ENCODE measurements at regions not wholly inside any gene's neighbourhood (a gene's known extent, or its start where the extent isn't known, plus 50 kb on each side); places are given as distances from the start of the nearest gene placed in this dataset.
A peak's percentile ranks its signal among the peaks of the same experiment; 100 is the strongest.

DNA sequence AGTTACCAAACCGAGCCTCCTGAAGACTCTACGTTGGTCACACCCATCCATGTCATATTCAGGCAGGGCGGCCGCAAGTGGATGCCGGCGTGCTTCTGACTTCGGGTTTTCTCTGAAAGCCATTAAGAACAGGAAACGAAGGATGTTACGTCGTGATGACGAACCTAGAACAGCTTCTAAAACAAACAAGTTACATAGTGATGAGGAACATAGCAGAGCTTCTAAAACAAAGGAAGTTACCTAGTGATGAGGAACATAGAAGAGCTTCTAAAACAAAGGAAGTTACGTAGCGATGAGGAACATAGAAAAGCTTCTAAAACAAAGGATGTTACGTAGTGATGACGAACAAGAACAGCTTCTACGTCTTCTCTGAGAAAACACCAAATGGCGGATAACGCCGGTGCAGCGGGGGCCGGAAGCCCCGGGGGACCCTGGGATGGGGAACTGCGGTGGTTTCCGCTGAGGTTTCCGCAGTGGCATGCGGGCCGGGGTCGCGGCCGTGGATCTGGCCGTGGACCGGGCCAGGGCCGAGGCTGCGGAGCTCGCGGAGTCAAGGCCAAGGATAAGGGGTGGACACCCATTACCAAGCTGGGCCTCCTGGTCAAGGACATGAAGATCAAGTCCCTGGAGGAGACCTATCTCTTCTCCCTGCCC lies 141.1 kb downstream of the SOCS6 start:
- no peak for DNase-seq

DNA sequence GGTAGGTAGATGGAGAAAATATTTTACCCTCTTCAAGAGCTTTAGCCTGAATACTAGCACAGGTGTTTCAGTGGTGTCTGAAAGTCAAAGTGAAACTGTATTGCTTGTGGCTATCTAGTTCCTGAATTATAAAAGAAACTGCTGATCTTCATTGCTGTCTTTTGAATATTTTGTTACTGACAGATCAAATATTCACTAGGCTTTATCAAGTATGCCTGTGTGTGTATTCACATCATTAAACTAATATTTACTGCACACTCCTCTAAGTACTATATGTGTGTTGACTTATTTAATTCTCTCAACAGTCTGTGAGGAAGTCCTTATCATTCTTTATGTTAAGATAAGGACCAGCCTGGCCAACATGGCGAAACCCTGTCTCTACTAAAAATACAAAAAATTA lies 139.6 kb downstream of the SOCS6 start:
- no peak for DNase-seq

DNA sequence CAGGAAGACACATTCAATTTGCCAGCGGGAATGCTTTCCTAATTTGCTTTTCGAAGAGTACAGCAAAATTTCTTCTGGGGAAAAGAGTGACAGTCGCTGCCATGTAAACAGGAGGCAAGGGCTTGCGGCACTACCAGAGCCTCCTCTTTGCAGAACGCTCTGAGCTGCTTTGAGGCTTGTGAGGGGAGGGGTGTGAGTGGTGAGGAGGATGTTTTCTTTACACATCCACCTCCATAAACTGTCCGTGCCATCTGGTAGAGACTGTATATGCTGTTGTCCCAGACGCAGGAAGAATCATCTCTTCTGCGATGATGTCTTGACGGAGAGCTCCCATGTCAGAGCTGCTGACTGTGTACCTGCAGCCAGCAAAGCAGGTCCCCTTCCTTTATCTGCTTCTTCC lies 138.0 kb downstream of the SOCS6 start:
- no peak for DNase-seq

DNA sequence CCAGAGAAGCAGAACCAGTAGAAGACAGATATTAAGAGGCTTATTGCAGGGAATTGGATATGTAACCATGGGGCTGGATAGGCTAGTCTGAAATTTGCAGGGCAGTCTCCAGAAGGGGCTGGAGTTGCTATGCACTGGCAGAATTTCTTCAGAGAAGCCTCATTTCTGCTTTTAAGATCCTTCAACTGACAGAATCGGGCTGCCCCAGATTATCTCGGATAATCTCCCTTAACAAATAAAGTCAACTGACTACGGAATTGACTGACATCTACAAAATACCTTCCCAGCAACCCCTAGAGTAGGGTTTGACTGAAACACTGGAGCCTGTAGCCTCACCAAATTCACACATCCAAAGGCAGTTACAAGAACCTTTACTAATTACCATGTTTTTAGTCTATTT lies 136.4 kb downstream of the SOCS6 start:
- no peak for DNase-seq

DNA sequence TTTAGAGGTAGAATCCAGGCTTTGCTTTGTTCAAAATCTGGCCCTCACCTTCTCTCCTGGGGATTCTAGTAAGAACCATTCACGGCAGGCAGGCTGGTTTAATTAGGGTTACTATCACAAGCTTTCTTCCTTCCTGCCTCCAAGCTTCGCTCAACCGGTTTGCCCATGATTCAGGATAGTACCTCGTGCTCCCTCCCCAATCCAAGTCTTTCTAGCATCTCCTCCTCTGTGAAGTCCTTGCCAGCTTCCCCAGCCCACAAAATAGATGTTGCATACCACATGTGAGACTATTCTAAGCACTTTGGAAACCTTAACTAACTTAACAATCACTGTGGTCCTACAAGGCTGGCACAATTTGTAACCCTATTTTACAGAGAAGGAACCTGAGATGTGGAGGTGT lies 135.1 kb downstream of the SOCS6 start:
- no peak for DNase-seq

DNA sequence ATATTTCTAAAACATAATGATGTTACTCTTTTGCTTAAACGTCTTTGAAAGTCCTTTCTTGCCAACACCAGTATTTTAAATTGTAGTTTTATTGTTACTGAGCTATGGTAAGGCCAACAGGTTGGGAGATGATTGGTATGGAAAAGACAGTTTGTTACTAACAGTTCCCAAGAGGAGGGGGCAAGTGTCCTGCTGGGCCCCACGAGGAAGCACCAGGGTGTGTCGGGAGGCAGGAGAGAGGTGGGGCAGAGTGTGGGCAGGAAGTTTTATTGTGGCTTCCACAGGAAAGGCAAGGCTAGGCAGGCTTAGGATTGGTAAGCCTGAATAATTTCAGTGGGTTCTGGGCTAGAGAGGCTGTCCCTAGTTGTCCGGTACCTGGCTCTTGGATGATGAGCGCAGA lies 134.3 kb downstream of the SOCS6 start:
- DNase-seq, result no peak

DNA sequence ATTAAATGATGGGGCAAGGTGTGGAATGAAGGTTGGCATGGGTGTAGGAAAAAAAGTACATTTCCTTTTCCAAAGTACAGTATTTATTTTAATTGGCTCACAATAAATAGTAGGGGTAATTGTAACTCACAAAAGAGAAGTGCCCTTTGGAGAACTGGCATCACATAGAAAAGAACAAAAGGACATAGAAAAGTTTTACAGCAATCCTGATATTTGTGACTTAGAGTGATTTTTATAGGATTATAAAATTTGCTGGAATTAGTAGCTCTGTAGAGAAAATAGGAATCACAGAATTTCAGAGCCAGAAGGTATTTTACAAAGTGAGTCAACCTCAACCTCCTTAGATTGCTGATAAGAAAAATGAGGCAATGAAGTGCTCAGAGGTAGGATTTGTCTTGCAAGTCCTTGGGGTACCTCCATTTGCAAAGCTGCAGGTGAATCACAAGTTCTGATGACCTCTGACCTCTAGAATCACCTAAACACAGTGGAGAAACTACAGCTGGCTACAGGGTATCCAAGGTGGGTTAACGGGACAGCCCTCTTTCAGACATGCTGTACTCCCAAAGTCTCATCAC lies 133.6 kb downstream of the SOCS6 start:
- DNase-seq, result no peak

DNA sequence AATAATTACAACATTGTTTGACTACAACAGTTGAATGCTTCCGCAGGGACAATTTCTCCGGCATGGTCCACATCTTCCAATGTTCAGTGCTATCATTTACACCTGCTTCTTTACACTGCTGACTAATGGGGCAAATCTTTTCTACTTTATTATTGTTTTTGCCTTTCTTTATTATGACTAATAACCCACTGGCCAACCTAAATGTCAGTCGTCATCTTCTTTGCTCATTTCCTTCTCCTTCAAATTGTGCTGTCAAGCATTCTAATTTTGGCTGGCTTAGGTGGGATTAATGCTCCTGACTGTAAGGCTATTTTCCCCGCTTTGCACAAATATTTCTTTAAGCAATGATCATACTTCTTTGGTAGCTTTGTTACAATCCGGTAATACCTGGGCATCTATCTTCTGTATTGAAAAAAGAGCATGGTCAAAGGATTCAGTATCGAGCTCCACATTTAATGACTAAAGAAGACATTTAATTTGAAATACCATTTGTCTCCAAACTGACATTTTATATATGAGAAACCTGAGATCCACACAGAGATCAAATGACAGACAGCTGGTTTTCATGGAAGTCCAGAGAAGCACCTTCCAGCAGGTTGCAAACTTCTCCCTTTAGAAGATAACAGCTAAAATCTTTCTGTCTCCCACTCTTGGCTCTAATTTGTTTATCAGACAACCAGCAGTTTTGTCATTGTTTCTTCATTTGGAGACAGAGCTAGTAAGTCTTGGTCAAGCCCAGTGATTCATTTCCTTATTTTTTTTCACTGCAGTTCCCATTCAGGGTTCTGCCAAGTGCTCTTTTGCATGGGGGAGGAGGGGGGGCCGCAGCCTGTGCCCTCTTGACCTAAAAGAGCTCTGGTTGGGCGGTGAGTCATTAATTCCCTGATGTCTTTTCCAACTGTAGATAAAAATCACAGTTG lies 132.9 kb downstream of the SOCS6 start:
- DNase-seq, result peak; percentile 40

DNA sequence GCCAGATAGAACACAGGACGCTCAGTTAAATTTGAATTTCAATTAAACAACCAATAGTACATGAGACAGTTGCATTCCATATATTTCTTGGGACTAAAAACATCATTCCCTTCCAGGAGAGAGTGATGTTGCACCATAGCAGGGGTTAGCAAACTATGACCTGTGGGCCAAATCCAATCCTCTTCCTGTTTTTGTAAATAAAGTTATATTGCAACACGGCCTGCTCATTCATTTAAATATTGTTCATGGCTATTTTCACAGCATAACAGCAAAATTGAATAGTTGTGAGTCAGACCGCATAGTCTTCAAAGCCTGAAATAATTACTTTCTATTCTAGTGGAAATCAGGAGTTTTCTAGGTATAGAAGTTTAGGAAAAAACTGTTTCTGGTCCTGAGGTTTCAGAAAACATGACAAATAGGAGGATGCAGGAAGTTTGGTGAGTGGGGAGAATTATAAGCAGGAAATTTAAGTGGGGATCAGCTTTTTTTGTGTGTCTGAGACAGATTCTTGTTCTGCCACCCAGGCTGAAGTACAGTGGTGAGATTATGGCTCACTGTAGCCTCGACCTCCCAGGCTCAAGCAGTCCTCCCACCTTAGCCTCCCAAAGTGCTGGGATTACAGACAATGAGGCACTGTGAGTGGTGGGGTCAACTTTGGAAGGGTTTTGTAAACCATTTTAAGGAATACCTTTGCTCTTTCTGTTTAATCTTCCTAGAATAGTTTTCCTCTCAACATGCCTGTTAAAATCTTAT lies 131.5 kb downstream of the SOCS6 start:
- no peak for DNase-seq

DNA sequence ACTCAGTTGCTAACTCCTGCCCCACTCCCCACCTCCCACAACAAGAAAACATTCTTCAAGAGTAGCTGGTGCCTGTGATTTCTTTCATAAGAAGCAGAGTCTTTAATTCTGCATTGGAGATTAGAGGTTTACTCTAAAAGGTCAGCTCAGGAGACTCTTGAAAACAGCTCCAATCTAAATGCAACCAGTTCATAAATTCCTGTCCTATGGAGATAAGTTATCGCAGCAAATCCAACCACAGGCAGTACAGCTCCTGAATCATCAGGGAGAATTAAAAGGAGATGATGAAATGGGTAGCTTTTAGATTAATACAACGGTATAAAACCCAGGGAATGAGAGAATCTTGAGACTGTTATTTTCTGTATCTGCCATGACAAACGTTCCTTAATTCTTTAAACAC lies 130.7 kb downstream of the SOCS6 start:
- DNase-seq, result no peak

DNA sequence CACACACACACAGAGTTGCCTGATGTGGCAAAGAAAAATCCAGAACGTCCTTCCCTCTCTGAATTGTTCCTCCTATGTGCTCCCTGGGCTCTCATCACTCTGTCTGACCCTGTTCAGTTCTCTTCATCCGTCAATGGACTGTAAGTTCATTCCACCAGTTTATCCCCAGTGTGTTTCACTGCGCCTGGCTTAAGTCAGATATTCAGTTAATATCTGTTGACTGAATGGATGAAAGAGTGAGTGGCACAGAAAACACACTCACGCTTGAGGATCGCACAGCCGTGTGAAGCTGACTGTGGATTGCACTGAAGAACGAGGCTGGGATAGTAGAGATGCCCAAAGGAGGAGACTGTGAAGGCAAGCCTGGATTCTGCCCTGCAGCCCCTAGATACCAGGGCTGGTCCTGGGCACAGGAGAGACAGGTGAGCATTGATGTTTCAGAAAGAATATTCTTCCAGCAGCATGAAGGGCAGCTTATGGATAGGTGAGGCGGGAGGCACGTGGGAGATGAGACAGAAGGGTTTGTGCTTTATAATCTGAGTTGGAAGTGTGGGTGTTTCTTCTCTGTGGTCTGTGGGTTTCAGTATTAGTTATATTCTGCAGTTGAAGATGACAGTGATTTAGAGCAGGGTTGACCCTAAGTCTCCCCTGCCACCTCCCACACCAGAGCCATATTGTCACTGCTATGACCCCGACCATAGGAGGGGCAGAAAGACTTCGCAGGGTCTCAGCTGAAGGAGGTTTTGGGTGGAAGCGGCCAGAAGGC lies 129.9 kb downstream of the SOCS6 start:
- no peak for DNase-seq

DNA sequence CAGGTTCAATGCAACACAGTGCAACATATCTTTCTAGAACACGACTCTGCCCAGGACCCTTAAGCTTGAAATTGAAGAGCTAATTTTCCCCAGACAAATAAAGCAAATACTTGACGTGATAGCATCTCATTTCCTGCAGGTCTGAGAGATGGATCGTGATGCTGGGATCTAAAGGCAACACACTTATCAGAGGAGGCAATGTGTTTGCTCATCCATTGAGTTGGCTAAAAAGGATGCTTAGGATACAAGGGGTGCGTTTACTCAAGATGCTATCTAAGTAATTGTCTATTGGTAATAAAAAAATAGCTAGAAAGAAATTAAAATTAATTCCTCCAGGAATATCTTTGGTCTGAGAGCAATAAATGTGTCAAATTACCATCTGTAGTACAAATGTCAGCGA lies 129.0 kb downstream of the SOCS6 start:
- no peak for DNase-seq

DNA sequence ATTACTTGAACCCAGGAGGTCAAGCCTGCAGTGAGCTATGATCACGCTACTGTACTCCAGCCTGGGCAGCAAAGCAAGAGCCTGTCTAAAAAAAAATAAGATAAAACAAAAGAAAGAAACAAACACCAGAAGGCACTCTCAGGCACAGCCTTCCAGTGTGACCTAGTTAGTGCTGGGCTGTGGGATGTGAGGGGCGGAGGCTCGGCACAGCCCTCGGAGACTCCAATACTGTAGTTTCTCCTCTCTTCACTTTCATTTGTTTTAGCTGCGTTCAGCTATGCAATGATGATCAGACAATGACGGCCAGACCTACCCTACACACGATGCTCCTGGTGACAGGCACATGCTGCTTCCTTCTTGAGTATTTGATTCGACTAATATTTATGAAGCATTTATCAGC lies 127.7 kb downstream of the SOCS6 start:
- DNase-seq, result no peak

DNA sequence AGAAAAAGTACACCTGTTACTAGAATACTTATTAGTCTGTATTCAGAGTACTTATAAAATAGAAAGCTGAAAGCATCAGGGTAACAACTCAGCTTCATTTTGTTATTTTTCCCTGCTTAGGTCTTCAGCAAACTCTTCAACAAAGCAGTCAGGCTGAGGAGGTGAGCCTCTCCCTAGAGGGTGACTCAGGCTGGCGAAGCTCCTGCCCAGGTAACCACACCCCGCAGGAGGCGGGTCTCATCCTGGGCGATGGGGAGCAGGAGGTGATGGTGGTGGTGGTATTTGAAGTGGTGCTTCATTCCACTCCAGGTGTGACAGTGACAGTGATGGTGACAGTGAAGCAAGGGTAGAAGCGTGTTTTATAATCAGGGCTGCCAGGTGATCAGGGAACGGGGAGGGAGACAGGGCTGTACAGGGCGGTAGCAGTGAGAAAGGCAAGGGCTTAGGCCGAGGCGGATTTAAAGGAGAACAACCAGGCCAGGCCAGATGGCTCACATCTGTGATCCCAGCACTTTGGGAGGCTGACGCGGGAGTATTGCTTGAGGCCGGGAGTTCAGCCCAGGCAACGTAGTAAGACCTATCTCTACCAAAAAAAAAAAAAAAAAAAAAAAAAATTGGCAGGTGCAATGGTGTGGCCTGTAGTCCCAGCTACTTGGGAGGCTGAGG lies 127.1 kb downstream of the SOCS6 start:
- DNase-seq, result no peak

DNA sequence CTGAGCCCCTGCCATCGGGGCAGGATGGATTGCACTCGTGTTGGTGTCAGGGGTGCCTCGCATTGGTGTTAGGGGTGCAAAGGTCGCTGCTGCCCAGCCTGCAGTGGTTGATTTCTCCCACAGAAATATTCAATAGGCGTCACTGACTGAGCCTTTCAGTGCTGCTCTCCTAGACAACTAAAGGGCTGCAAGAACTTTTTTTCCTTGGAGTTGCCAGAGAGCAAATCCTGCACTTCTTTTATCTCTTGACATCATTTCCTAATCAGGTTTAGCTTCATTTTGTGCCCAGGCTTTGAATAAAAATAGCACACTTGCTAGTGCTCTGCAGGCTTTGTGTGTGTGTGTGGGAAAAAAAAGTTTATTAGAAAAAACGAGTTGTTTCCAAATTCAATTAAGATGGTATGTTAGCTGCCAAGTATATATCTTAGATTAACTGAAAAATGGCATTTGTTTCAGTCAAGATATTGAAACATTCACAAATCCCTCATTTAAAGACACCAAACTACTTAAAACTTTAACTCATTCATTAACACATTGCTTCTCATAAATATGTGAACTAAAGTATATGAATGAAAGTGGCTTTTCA lies 125.6 kb downstream of the SOCS6 start:
- DNase-seq, result no peak

DNA sequence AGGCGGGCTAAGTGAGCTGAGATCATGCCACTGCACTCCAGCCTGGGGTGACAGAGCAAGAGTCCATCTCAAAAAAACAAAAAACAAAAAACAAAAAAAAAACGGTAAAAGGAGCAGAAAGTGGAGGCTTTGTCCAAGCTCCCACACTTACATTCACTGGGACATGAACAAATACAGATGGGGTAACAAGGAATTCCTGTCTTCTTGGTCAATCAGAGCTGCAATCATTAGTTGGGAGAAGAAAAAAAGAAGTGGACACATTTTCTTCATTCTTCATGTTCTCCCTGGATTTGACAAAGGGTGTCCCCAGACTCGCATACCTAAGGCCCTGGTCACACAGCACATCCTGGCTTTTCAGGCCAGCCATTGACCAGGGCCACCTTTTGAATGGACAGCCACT lies 124.6 kb downstream of the SOCS6 start:
- no peak for DNase-seq

DNA sequence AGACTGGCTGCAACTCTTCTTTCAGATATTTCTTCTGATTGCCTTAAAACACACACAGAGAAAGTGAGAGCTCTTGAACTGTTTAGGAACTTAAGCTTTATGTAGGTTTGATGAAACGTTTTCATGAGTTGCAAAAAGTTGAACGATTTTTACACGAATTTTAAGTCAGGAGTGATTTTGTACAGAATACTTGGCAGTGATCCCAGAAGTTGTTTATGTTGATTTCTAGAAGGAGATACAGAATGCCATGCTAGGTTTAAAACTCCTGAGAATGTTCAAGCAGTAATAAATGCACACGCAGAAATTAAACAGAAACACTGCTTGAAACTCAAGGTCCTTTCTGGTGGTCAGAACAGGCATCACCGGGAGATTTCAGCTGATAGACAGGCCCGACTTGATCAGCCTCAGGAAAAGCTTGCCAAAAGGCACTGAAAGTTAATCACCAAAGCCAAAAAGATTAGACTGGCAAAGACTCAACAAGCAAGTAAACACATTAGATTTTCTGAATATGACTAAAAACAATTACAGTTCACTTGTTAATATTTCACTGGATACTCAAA lies 123.1 kb downstream of the SOCS6 start:
- DNase-seq, result no peak

DNA sequence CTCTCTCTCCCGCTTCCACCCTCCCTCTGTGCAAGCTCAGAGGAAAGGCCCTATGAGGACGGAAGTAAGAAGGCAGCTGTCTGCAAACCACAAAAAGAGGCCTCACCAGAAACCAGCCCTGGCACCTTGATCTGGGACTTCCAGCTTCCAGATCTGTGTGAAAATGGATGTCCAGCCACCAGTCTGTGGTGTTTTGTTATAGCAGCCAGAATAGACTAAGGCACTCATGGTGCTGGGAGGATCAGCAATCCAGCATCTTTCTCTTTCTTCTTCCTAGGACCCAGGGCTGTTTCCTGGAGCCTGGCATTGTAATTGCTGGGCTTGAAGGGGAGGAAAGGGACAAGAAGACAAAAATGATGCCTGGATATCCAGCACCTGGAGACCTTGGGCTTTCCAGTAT lies 122.5 kb downstream of the SOCS6 start:
- DNase-seq, result no peak

DNA sequence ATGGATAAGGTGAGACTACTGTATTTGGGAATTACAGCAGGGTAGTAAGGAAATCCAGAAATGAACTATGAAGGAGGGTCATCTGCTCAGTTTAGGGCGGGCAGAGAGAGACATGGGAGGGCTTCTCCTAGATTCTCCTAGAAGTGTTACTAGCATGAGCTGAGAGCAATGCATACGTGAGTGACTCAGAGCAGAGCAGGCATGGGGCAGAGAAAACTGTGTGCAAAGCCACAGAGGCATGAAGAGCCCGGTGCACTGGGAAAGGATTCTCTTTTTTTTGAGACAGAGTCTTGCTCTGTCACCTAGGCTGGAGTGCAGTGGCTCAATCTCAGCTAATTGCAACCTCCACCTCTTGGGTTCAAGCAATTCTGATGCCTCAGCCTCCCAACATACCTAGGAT lies 116.2 kb downstream of the SOCS6 start:
- DNase-seq, result no peak

DNA sequence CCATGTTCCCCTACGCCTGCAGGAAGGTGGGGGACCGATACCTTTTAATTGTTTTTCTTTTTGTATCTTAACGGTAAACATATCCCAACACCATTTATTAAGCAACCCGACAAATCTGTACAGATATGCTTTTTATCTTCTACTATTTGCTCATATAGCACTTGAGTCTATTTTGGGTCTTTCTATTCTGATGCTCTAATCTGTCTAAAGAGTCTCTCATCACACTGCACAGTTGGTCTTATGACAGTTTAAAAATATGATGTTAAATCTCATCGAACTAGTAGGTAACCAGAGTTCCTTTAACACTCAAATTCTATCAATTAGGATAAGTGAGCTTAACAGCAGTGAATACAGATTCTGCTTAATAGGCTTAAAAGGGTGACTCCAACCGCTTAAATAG lies 111.6 kb downstream of the SOCS6 start:
- no peak for DNase-seq

DNA sequence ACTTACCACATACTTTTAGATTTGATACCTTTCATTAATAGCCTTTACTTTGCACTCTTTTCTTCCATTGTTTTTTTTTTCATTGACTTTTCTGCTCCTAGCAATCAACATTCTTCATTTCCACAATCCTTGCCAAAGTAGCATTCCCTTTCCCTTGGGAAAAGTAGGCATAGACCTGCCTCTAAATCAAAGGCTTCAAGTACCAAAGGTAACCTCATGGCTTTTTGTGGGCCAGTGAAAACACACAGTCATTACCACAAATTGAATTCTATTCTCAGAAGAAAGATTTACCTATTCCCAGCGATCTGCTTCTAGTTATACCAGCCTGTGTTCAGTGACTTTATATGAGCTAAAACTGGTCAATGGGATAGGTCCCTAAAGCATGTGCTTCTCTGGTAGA lies 109.2 kb downstream of the SOCS6 start:
- no peak for DNase-seq

All from hematopoietic multipotent progenitor cell treated with erythropoietin and hydrocortisone succinate and interleukin-3 and kit ligand, for 4 days (in vitro differentiated cells).